MG63 (cell line): ENCODE measurements at regions not wholly inside any gene's neighbourhood (a gene's known extent, or its start where the extent isn't known, plus 50 kb on each side); places are given as distances from the start of the nearest gene placed in this dataset.

Source experiments
- DNase-seq: peaks from one replicate; pipeline ENCODE4 v3.0.0-alpha.2; 2020
- H3K27me3 ChIP-seq: fragments of 250-450 bp; sonication (Bioruptor Pico); 2 replicates; pipeline ENCODE4 v1.5.1; 2020; ENCODE audit warnings: mild to moderate bottlenecking, moderate library complexity
- H3K36me3 ChIP-seq: fragments of 250-450 bp; sonication (Bioruptor Pico); 2 replicates; pipeline ENCODE4 v1.5.1; 2020; ENCODE audit warnings: mild to moderate bottlenecking, moderate library complexity
- H3K4me3 ChIP-seq: fragments of 250-450 bp; sonication (Bioruptor Pico); 2 replicates; pipeline ENCODE4 v1.5.1; 2020; ENCODE audit warnings: mild to moderate bottlenecking, moderate library complexity
- H3K9me3 ChIP-seq: fragments of 250-450 bp; sonication (Bioruptor Pico); 2 replicates; pipeline ENCODE4 v1.5.1; 2020; ENCODE audit warnings: mild to moderate bottlenecking, moderate library complexity

DNA sequence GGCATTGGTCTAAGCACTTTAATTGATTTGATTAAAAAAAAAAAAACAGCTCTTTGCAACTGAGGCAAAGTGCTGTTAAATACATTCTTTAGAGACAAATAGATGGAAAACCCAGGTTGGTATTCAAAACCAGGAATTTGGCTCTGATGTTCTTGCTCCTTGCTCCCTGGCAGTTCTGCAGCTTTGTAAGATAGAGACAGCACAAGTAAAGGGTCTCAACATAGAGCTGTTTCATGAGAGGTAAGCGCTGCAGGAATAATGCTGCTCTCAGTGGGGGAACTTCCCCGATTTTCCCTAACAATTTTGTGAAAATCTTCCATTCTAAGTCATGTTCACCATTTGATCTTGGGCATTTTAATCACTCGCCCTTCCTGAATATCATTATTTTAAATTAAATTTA, 479.5 kb upstream of the HS3ST1 start:
- no peaks in the 10 kb centered on the region for H3K27me3 ChIP-seq
- H3K9me3 ChIP-seq, result no peaks in the 10 kb centered on the region
- H3K36me3 ChIP-seq, result no peaks in the 10 kb centered on the region
- DNase-seq, result no peak
- H3K4me3 ChIP-seq, result no peak overlapping the region

DNA sequence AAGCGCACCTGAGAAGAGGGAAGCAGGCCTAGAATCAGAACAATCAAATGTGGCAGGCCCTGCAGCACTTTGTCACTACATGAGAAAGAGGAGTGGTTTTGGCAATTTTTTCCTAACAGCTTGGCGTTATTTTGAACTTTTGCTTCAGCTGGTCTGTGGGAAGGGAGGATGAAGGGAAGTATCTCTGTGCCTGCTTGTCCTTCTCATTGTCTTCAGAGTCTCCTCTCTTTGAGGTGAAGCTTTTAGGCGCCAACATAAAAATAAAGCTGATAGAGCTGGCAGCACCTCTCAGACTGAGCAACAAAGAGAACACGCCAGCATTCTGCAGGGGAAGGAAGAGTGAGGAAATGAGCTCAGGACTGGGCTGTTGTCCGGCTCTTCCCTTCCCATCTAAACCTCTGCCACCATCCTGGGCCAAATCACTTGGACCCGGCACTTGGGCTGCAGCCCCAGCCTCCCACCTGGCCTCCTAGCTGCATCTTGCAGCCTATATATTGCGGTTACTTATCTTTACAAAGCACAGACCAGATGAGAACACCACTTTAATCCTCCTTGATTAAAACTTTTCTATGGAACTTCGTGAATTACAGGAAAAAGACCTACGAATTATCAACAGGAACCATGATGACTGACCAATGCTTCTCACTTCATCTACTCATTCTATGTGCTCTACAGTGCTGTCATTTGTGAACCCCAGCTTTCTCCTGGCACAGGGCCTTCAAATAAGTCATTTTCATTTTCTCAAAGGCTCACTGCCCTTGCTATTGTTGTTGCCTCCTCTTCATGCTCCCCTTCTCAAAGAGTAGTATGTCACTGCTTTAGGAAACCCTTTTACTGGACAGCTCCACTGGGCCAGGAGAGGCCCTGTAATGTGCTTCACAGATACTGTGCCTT, 476.4 kb upstream of the HS3ST1 start:
- Histone ChIP-seq H3K36me3 (no peaks in the 10 kb centered on the region), H3K9me3 (no peaks in the 10 kb centered on the region), H3K27me3 (no peaks in the 10 kb centered on the region), H3K4me3 (no peak overlapping the region)
- peak; percentile 3 for DNase-seq

DNA sequence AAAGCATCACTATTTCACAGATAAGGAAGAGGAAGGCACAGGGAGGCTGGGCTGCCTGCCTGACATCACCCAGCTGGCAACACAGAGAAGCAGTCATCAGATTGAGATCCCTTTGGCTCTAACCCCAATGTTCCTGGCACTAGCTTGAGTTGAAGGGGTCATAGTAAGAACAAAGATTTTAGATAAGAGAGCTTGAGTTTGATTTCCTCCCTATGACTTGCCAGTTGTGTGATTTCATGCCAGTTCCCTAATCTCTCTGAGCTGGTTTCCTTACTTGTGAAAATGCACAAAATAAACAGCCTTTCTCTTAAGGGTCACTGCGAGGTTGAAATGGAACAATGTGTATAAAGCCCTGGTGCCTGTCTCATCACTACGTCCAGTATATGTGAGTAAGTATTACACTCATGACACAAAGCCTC, 475.4 kb upstream of the HS3ST1 start:
- DNase-seq, result peak; percentile 82
- no peaks in the 10 kb centered on the region for H3K9me3 ChIP-seq
- no peak overlapping the region for H3K4me3 ChIP-seq
- no peaks in the 10 kb centered on the region for H3K36me3 ChIP-seq
- H3K27me3 ChIP-seq, result no peaks in the 10 kb centered on the region

DNA sequence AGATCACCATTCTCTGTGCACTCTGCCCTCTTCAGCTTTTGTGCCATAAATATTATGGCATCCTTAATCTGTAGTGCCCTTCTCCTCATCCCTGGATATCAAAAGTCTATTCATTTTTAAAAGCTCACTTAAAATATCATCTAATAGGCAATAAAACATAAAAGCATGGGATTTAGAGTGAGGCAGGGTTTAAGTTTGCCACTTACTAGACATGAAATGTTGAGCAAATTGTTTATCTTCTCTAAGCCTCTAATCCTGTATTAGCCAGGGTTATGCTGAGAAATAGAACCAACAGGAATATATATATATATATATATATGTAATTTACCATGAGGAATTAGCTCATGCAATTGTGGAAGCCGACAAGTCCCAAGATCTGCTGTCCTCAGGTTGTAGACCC, 472.4 kb upstream of the HS3ST1 start:
- DNase-seq, result no peak
- no peaks in the 10 kb centered on the region for H3K36me3 ChIP-seq
- H3K4me3 ChIP-seq, result no peak overlapping the region
- H3K27me3 ChIP-seq, result no peaks in the 10 kb centered on the region
- no peaks in the 10 kb centered on the region for H3K9me3 ChIP-seq

DNA sequence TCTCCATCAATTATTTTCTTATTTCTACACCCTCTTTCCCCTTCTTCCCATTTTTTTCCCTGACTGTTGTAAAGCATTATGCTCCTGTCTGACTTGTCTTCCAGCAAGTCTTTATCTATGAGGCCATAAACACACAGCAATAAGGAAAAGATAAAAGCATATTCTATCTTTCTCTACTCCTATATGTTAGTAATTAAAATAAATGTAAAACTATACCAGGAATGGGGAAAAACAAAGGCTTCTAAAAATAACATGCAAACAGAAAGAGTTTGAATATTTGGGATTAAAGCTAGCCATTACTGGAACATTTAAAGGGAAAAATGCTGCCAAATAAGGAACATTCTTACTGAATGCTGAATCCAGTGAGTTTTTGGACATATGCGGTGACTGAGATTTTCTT, 471.7 kb upstream of the HS3ST1 start:
- no peaks in the 10 kb centered on the region for H3K36me3 ChIP-seq
- no peaks in the 10 kb centered on the region for H3K27me3 ChIP-seq
- DNase-seq, result no peak
- no peaks in the 10 kb centered on the region for H3K9me3 ChIP-seq
- H3K4me3 ChIP-seq, result no peak overlapping the region

DNA sequence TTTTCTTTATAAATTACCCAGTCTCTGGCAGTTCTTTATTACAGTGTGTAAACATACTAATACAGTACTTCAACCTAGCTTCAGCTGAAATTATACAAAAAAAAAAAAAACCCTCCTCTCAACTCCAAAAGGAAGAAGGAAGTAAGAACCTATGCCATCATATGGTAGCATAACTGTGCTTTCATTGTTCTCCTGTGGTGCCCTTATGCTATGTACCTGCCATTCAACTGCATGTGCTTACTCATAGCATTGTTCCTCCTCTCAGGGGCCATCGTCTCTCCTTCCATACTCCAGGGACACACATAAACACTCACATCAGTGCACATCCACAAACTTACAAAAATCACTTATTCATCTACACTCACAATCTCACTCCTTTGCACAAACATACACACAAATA, 470.1 kb upstream of the HS3ST1 start:
- DNase-seq, result no peak

DNA sequence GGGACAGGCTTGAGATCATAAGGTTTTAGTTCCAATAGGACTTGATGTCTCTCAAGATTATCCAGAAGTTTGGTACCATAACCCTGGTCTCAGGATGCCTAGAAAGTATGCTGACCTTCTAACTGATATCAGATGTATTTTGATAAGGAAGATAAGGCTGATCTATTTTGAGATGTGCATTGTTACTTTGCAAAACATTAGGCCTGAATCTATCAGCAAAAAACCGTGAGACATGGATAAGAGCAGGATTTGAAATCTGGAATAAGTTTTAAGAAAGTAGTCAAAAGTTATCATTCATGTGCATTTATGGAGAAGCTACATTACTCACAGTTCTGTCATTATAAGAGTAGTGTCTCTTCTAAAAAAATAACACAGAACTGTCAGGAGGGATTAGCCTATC, 467.1 kb upstream of the HS3ST1 start:
- no peaks in the 10 kb centered on the region for H3K36me3 ChIP-seq
- H3K9me3 ChIP-seq, result no peaks in the 10 kb centered on the region
- DNase-seq, result no peak
- no peak overlapping the region for H3K4me3 ChIP-seq
- H3K27me3 ChIP-seq, result no peaks in the 10 kb centered on the region

More for the DNA sequence above, 470.1 kb upstream of the HS3ST1 start:
- H3K27me3 ChIP-seq, result no peaks in the 10 kb centered on the region
- H3K4me3 ChIP-seq, result no peak overlapping the region
- H3K9me3 ChIP-seq, result no peaks in the 10 kb centered on the region
- no peaks in the 10 kb centered on the region for H3K36me3 ChIP-seq

DNA sequence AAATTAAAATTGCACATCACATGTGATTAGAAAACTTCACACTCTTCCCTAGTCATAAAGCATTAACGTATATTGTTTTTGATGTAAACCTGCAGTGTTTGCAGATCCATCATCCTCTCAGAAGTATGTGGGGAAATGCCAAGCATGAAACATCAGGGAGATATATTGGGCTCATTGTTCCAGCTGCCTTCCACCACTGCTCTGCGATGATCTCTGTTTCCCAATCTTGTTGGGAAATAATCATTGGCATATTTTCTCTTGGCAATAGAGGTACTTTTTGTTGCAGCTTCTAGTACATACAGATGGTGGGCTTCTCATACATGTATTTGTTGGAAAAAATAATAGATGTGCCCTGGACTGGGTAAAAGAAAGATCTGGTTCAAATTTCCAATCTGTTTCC, 466.3 kb upstream of the HS3ST1 start:
- Histone ChIP-seq H3K9me3 (no peaks in the 10 kb centered on the region), H3K27me3 (no peaks in the 10 kb centered on the region), H3K4me3 (no peak overlapping the region), H3K36me3 (no peaks in the 10 kb centered on the region)
- DNase-seq, result no peak

DNA sequence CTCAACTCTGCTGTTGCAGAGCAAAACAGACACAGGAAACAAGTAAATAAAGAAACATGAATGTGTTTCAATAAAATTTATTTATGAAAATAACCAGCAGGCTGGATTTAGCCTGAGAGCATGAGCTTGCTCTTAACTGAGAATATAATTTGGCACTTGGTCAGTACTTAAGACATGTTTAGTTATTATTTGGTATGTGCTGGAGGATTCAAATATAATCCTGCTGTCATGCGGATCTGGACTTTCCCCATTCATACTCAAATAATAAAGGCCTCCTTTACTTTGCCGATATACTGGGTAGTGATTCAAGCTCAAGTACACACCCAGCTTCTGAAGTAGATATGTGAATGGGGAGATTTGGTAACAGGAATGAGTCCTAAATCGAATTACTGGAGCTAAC, 465.5 kb upstream of the HS3ST1 start:
- H3K27me3 ChIP-seq, result no peaks in the 10 kb centered on the region
- DNase-seq, result no peak
- no peaks in the 10 kb centered on the region for H3K9me3 ChIP-seq

DNA sequence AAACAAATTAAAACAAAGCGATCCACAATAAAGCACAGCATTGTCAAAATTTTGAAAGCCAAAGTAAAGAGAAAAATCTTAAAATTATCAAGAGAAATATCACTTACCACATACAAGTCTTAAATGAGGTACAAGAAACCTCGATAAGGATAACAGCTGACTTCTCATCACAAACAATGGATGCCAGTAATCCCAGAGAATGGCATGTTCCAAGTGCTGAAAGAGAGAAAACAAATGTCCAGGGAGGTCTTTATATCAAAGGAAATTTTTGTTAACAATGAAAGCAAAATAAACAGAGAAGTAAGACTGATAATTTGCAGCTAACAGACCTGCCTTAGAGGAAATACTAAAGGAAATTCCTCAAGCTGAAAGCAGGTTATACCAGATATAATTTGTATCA, 460.4 kb upstream of the HS3ST1 start:
- Histone ChIP-seq H3K4me3 (no peak overlapping the region), H3K9me3 (no peaks in the 10 kb centered on the region), H3K27me3 (no peaks in the 10 kb centered on the region), H3K36me3 (no peaks in the 10 kb centered on the region)
- DNase-seq, result no peak

More for the DNA sequence above, 465.5 kb upstream of the HS3ST1 start:
- Histone ChIP-seq H3K36me3 (no peaks in the 10 kb centered on the region), H3K4me3 (no peak overlapping the region)

DNA sequence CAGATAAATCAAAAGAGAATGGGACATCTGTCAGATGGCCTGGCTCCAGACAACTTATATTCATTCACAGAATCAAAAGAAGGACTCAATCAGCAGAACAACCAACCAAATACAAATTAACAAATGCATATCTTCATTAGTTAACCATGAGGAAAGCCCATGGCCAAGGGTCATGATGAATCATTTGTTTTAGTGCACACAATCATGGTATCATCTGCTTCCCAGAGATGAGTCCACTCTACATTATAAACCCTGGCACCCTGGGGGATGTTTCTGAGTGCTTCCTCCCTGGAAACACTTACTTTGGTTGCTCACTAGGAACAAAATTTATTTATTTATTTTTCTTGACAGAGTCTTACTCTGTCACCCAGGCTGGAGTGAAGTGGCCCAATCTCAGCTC, 453.3 kb upstream of the HS3ST1 start:
- no peaks in the 10 kb centered on the region for H3K36me3 ChIP-seq
- no peak overlapping the region for H3K4me3 ChIP-seq
- no peaks in the 10 kb centered on the region for H3K9me3 ChIP-seq
- peak; percentile 2 for DNase-seq
- H3K27me3 ChIP-seq, result no peaks in the 10 kb centered on the region

DNA sequence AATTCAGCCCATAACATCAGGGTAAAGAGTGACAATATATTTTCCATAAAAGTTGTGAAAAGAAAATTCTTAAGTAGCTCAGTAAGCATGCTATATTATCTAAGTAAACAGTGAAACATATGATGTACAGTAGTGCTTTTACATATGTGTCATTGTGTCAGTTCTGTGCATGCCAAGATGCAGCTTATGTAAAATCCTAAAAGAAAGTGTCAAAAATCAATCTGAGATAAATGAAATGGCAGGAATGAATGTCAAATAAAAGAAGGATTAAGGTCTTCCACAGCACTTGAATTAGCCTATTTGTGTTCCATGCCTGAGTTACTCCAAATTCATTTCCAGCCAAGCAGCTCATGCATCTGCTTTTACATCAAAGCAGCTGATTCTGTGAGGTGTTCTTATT, 452.7 kb upstream of the HS3ST1 start:
- Histone ChIP-seq H3K9me3 (no peaks in the 10 kb centered on the region), H3K36me3 (no peaks in the 10 kb centered on the region), H3K27me3 (no peaks in the 10 kb centered on the region), H3K4me3 (no peak overlapping the region)
- no peak for DNase-seq

DNA sequence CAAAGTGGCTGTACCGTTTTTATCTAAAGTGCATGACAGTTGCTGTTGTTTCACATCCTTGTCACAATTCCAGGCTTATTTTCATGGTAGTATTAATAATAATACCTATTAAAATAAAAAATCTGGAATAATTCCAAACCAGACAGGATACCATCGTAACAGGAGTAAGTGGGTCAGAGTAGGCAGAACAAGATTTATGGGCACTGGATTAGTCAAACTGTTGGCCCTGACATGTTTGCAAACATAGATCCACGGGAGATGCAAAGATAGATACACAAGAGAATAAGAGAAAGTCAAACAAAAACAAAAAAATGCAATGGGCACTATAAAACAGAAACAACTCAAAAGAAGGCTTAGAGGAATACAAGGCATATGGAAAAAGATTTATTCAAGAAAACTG, 449.5 kb upstream of the HS3ST1 start:
- H3K9me3 ChIP-seq, result no peaks in the 10 kb centered on the region
- no peak overlapping the region for H3K4me3 ChIP-seq
- no peak for DNase-seq
- H3K36me3 ChIP-seq, result no peaks in the 10 kb centered on the region
- H3K27me3 ChIP-seq, result no peaks in the 10 kb centered on the region

DNA sequence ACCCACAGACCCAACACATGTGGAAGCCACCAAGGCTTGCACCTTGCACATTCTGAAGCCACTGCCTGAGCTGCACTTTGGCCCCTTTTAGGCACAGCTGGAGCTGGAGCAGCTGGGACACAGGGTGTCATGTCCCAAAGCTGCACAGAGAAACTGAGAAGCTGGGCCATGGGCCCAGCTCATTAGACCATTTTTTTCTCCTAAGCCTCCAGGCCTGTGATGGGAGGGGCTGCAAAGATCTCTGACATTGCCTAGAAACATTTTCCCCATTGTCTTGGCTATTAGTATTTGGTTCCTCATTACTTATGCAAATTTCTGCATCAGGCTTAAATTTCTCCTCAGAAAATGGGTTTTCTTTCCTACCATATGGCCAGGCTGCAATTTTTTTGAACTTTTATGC, 447.4 kb upstream of the HS3ST1 start:
- H3K4me3 ChIP-seq, result no peak overlapping the region
- H3K9me3 ChIP-seq, result no peaks in the 10 kb centered on the region
- no peaks in the 10 kb centered on the region for H3K27me3 ChIP-seq
- no peak for DNase-seq
- no peaks in the 10 kb centered on the region for H3K36me3 ChIP-seq

DNA sequence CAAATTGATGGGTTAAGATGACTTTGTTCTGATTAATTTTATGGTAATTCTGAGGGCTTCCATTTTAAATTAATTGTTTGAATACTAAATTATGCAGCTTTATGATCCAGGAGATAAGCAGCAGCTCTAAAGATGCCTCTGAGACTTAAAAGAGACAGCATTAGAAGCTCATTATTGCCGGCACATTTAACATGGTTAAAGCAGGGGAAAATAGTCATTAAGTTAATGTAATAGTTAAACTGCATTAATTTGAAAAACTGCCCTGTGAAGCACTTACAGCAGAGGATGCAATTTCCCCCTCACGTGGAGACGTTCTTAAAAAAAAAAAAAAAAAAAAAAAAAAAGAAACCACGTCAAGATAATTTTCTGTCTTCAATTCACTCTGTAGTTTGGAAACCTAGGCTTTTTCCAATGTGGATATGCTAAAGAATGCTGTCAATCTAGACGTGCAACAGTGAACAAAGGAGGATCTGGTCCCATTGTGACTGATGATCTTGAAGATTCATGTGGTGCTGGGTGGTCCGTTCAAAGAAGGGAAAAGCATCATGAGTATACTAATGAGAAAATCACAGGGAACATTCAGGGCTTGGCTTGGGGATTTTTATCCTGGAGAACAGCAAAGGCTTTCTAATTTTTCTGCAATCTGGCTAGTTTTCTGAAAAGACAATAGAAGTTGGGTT, 440.6 kb upstream of the HS3ST1 start:
- Histone ChIP-seq H3K36me3 (no peaks in the 10 kb centered on the region), H3K4me3 (no peak overlapping the region)

DNA sequence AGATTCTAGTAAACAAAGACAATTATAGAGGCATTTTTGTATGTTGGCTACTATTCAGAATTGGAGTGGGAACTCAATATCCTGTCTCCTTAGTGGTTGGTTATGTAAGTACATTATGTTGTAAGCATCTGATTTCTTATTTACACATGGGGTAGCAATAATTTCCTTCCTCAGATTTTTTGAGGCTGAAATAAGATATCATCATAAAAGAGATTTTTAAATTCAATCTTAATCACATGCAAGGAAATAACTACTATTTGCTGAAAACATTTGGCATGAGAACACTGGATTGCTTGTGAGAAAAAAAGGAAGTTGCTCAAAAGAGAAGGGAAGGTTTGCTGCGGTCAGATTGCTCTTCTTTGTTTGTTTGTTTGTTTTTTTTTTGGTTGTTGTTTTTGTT, 437.7 kb upstream of the HS3ST1 start:
- no peaks in the 10 kb centered on the region for H3K27me3 ChIP-seq
- no peak for DNase-seq
- H3K36me3 ChIP-seq, result no peaks in the 10 kb centered on the region
- no peaks in the 10 kb centered on the region for H3K9me3 ChIP-seq
- H3K4me3 ChIP-seq, result no peak overlapping the region

More for the DNA sequence above, 440.6 kb upstream of the HS3ST1 start:
- DNase-seq, result no peak
- no peaks in the 10 kb centered on the region for H3K27me3 ChIP-seq
- no peaks in the 10 kb centered on the region for H3K9me3 ChIP-seq

DNA sequence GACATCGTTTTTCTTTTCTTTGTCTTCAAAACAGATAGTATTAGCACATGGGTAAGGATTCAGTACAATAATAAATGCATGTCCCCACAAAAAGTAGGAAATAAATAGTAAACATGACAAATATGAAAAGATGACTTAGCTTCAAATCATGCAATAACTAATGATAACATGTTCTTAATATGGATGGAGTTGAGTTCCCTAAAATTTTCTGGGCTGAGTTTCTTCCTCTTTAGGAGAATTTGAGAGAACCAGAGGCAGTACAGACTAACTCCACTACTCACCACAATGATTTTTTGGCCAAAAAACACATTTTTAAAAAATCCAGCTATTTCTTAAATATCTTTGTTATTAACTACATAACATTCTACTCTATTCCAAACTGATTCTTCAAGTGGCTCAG, 432.3 kb upstream of the HS3ST1 start:
- H3K36me3 ChIP-seq, result no peaks in the 10 kb centered on the region
- no peaks in the 10 kb centered on the region for H3K27me3 ChIP-seq
- H3K9me3 ChIP-seq, result no peaks in the 10 kb centered on the region
- H3K4me3 ChIP-seq, result no peak overlapping the region
- DNase-seq, result no peak

DNA sequence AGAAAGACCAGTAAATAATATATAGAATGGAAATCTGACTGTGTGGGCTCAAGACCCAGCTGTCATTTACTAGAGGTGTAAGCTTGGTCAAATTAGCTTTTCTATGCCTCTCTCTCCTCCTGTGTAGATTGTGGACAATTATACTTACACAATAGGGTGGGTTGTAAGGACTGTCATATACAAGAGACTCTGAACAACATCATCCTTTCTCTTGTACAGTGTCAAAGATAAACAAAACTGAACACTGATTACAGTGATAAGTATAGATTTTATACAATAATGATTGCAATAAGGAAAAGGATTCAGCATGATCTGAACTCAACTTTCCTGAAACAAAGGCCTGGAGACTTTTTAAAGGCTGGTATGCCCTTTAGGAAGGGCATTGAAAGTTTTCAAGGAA, 429.2 kb upstream of the HS3ST1 start:
- Histone ChIP-seq H3K36me3 (no peaks in the 10 kb centered on the region), H3K9me3 (no peaks in the 10 kb centered on the region), H3K4me3 (no peak overlapping the region), H3K27me3 (no peaks in the 10 kb centered on the region)
- no peak for DNase-seq
